CD14-positive monocyte (primary cell): ENCODE measurements at regions not wholly inside any gene's neighbourhood (a gene's known extent, or its start where the extent isn't known, plus 50 kb on each side); places are given as distances from the start of the nearest gene placed in this dataset.

Experiments used
- DNase-seq, 3 donors: peaks; one replicate each; pipeline ENCODE4 v3.0.0-alpha.2; 2011 to 2022
- H2AFZ ChIP-seq: 2 replicates; pipeline ENCODE4 v1.6.0; 2012; ENCODE audit warnings: mild to moderate bottlenecking, low read depth, low read length, inconsistent platforms; ENCODE audit not compliant: insufficient read depth, poor library complexity, severe bottlenecking
- H3K27ac ChIP-seq, 2 donors: 1 replicate in 1 of 2; 2 replicates in 1 of 2; pipeline ENCODE4 v1.5.1; 2012 to 2013; ENCODE audit warnings: low read length in 2 of 2, control low read depth in 1 of 2, inconsistent platforms in 1 of 2, low read depth in 1 of 2, mild to moderate bottlenecking in 1 of 2
- H3K27me3 ChIP-seq, 2 donors: one replicate each; pipeline versions ENCODE4 v1.6.0 to v1.6.1; 2011 to 2013; ENCODE audit warnings: low read length in 2 of 2; ENCODE audit not compliant: control insufficient read depth in 2 of 2, insufficient read depth in 2 of 2
- H3K36me3 ChIP-seq, 2 donors: replicated peaks in 1 of 2; 1 replicate in 1 of 2; 2 replicates in 1 of 2; pipeline versions ENCODE4 v1.5.1 to v1.6.1; 2012 to 2013; ENCODE audit warnings: low read length in 2 of 2, control low read depth in 1 of 2, inconsistent platforms in 1 of 2, mild to moderate bottlenecking in 1 of 2; ENCODE audit not compliant: insufficient read depth in 2 of 2, control insufficient read depth in 1 of 2
- H3K4me1 ChIP-seq, 2 donors: 1 replicate in 1 of 2; 2 replicates in 1 of 2; pipeline versions ENCODE4 v1.5.1 to v1.6.1; 2012 to 2013; ENCODE audit warnings: low read length in 2 of 2, control low read depth in 1 of 2, inconsistent platforms in 1 of 2, mild to moderate bottlenecking in 1 of 2, moderate library complexity in 1 of 2; ENCODE audit not compliant: insufficient read depth in 2 of 2, control insufficient read depth in 1 of 2
- H3K4me2 ChIP-seq: replicated peaks from 2 replicates; pipeline ENCODE3; 2012; ENCODE audit warnings: low read length, moderate library complexity, mild to moderate bottlenecking; ENCODE audit not compliant: poor library complexity, severe bottlenecking; ENCODE audit errors: extremely low read depth
- H3K4me3 ChIP-seq, 3 experiments: fragments of 200-600 bp in 1 of 3; sonication (generic) in 1 of 3; replicated peaks in 1 of 3; 1 replicate in 2 of 3; 2 replicates in 1 of 3; pipeline ENCODE4 v1.5.1; 2011 to 2013; ENCODE audit warnings: low read length in 3 of 3, mild to moderate bottlenecking in 3 of 3, control low read depth in 2 of 3, low read depth in 2 of 3, inconsistent platforms in 1 of 3, moderate library complexity in 1 of 3
- H3K79me2 ChIP-seq: 2 replicates; pipeline ENCODE4 v1.6.0; 2012; ENCODE audit warnings: mild to moderate bottlenecking, control low read depth, inconsistent platforms, low read length, moderate library complexity; ENCODE audit not compliant: insufficient read depth
- H3K9ac ChIP-seq: 2 replicates; pipeline ENCODE4 v1.6.0; 2017; ENCODE audit warnings: low read length, mild to moderate bottlenecking; ENCODE audit not compliant: insufficient read depth, poor library complexity, severe bottlenecking
- H3K9me3 ChIP-seq, 2 donors: replicated peaks in 1 of 2; 1 replicate in 1 of 2; 2 replicates in 1 of 2; pipeline versions ENCODE4 v1.5.1 to v1.6.1; 2012 to 2013; ENCODE audit warnings: low read length in 2 of 2, control low read depth in 1 of 2; ENCODE audit not compliant: control insufficient read depth in 1 of 2, insufficient read depth in 1 of 2
- H4K20me1 ChIP-seq: 2 replicates; pipeline ENCODE4 v1.6.0; 2012; ENCODE audit warnings: mild to moderate bottlenecking, low read length, control low read depth, moderate library complexity; ENCODE audit not compliant: insufficient read depth
- H3K27ac Mint-ChIP-seq, 7 donors: one replicate each; pipeline ENCODE4 v1.8.0; 2020; ENCODE audit warnings: mild to moderate bottlenecking in 7 of 7, mixed read lengths in 7 of 7, moderate library complexity in 6 of 7, inconsistent platforms in 2 of 7
- H3K27me3 Mint-ChIP-seq, 3 donors: one replicate each; pipeline ENCODE4 v1.8.0; 2021 to 2022; ENCODE audit warnings: low read depth in 3 of 3, mild to moderate bottlenecking in 3 of 3, mixed read lengths in 3 of 3, moderate library complexity in 3 of 3, inconsistent platforms in 1 of 3
- H3K36me3 Mint-ChIP-seq, 2 donors: one replicate each; pipeline ENCODE4 v1.8.0; 2020; ENCODE audit warnings: mixed read lengths in 2 of 2, inconsistent platforms in 1 of 2, mild to moderate bottlenecking in 1 of 2
- H3K4me1 Mint-ChIP-seq: one replicate; pipeline ENCODE4 v1.8.0; 2020; ENCODE audit warnings: mild to moderate bottlenecking, mixed read lengths
- H3K4me3 Mint-ChIP-seq, 2 donors: one replicate each; pipeline ENCODE4 v1.8.0; 2020; ENCODE audit warnings: mild to moderate bottlenecking in 2 of 2, mixed read lengths in 2 of 2, moderate library complexity in 1 of 2
- H3K9me3 Mint-ChIP-seq, 7 donors: one replicate each; pipeline ENCODE4 v1.8.0; 2020 to 2022; ENCODE audit warnings: mixed read lengths in 7 of 7, mild to moderate bottlenecking in 6 of 7, moderate library complexity in 6 of 7, inconsistent platforms in 2 of 7
- WGBS: methylation state at CpG from one replicate; pipeline ENCODE4 v1.1.5; 2013; ENCODE audit warnings: missing lambda C conversion rate; ENCODE audit not compliant: insufficient coverage; 5-methylcytosine and 5-hydroxymethylcytosine counted together
- intact Hi-C, 2 donors: fragments of 100-400 bp; cut with micrococcal nuclease; formaldehyde crosslinking; loops; one replicate each; pipeline versions ENCODE4 v1.15.0 to v1.15.1; 2023
- TF ChIP-seq, protein P1 (sequence below): fragments of 200-600 bp; IDR thresholded peaks from one replicate; pipeline ENCODE4 v1.8.0; 2022; ENCODE audit warnings: antibody characterized with exemption, mild to moderate bottlenecking

DNA sequence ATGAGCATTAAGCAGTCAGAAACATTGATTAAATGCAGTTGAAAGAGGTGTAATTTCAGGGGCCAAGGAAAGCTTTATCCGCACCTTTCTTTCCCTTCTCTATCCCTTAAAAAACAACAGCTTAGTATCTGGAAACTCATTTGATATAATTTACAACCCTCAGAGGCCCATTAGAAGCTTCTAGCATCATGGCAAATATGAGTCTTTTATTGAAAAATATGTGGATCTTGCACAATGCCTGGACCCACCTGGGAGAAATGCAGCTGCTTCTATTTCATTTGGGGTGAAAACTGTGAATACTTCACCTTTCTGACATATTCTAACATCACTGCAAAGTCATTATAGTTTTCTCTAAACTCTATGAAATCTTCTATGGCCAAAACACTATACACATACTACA, 492.2 kb upstream of the PSMD7 start:
- Histone ChIP-seq H3K27ac (no peak overlapping the region), H3K9ac (no peak overlapping the region), H3K4me3 (no peak overlapping the region), H3K36me3 (no peaks in the 10 kb centered on the region), H2AFZ (no peak overlapping the region), H3K4me1 (no peaks in the 10 kb centered on the region), H3K27me3 (no peaks in the 10 kb centered on the region), H3K9me3 (no peaks in the 10 kb centered on the region), H4K20me1 (no peaks in the 10 kb centered on the region), H3K4me2 (no peak overlapping the region), H3K79me2 (no peaks in the 10 kb centered on the region)
- Mint-ChIP-seq H3K4me1 (no peaks in the 10 kb centered on the region), H3K27me3 (no peaks in the 10 kb centered on the region), H3K27ac (no peak overlapping the region), H3K36me3 (no peaks in the 10 kb centered on the region), H3K4me3 (no peak overlapping the region), H3K9me3 (peaks cover 0 to 3% (median 0%) of the 10 kb centered on the region in 7 donors)
- no CpG with 5 or more reads among the region's 1 CpG for WGBS
- no peak for DNase-seq
- TF ChIP-seq, protein P1, sequence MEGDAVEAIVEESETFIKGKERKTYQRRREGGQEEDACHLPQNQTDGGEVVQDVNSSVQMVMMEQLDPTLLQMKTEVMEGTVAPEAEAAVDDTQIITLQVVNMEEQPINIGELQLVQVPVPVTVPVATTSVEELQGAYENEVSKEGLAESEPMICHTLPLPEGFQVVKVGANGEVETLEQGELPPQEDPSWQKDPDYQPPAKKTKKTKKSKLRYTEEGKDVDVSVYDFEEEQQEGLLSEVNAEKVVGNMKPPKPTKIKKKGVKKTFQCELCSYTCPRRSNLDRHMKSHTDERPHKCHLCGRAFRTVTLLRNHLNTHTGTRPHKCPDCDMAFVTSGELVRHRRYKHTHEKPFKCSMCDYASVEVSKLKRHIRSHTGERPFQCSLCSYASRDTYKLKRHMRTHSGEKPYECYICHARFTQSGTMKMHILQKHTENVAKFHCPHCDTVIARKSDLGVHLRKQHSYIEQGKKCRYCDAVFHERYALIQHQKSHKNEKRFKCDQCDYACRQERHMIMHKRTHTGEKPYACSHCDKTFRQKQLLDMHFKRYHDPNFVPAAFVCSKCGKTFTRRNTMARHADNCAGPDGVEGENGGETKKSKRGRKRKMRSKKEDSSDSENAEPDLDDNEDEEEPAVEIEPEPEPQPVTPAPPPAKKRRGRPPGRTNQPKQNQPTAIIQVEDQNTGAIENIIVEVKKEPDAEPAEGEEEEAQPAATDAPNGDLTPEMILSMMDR = no peak
- intact Hi-C loops = no loop called here

GRCh38 chr16:73798471-73798870, 498.1 kb upstream of the PSMD7 start:
- H3K79me2 ChIP-seq = no peaks in the 10 kb centered on the region
- Mint-ChIP-seq H3K9me3 (no peaks in the 10 kb centered on the region), H3K4me3 (no peak overlapping the region), H3K4me1 (no peaks in the 10 kb centered on the region), H3K27me3 (peaks cover 0 to 3% (median 0%) of the 10 kb centered on the region in 3 donors), H3K27ac (no peak overlapping the region), H3K36me3 (no peaks in the 10 kb centered on the region)
- no peak overlapping the region for H3K9ac ChIP-seq
- intact Hi-C loops = no loop called here
- no peaks in the 10 kb centered on the region for H4K20me1 ChIP-seq
- H3K27me3 ChIP-seq = no peaks in the 10 kb centered on the region
- no peak for DNase-seq
- H3K4me1 ChIP-seq = no peaks in the 10 kb centered on the region
- no peaks in the 10 kb centered on the region for H3K9me3 ChIP-seq
- TF ChIP-seq, protein P1 = no peak
- no peaks in the 10 kb centered on the region for H3K36me3 ChIP-seq
- no peak overlapping the region for H3K4me2 ChIP-seq
- no peak overlapping the region for H3K27ac ChIP-seq
- H3K4me3 ChIP-seq = no peak overlapping the region
- WGBS = 100% methylated on average over 1 of the region's 5 CpGs
- H2AFZ ChIP-seq = no peak overlapping the region
